Left kidney (tissue), 1 donor: ENCODE measurements at regions not wholly inside any gene's neighbourhood (a gene's known extent, or its start where the extent isn't known, plus 50 kb on each side); places are given as distances from the start of the nearest gene placed in this dataset.

Experiments
- DNase-seq: peaks from one replicate; pipeline ENCODE4 v3.0.0-alpha.2; 2013

GRCh38 chr6:44049989-44050871 lies 77.0 kb downstream of the MRPL14 start:
- DNase-seq, result no peak

GRCh38 chr6:44049163-44049988 lies 77.9 kb downstream of the MRPL14 start:
- DNase-seq, result no peak

GRCh38 chr6:44048277-44048676 lies 79.0 kb downstream of the MRPL14 start:
- DNase-seq, result no peak

GRCh38 chr6:44047801-44048200 lies 79.5 kb downstream of the MRPL14 start:
- DNase-seq, result no peak

- DNase-seq, result no peak
Measured at GRCh38 chr6:44047179-44047546, 80.1 kb downstream of the MRPL14 start.

- DNase-seq, result no peak
Measured at GRCh38 chr6:44046516-44047178, 80.6 kb downstream of the MRPL14 start.

GRCh38 chr6:44045672-44046015 lies 81.6 kb downstream of the MRPL14 start:
- no peak for DNase-seq

- DNase-seq, result no peak
Measured at GRCh38 chr6:44044940-44045671, 82.1 kb downstream of the MRPL14 start.

GRCh38 chr6:44044154-44044539 lies 83.1 kb downstream of the MRPL14 start:
- DNase-seq, result no peak

- DNase-seq, result no peak
Measured at GRCh38 chr6:44043479-44044153, 83.6 kb downstream of the MRPL14 start.

GRCh38 chr6:44042989-44043478 lies 84.2 kb downstream of the MRPL14 start:
- no peak for DNase-seq

- DNase-seq, result no peak
Measured at GRCh38 chr6:44042261-44042988, 84.8 kb downstream of the MRPL14 start.

GRCh38 chr6:44041461-44042260 lies 85.6 kb downstream of the MRPL14 start:
- DNase-seq, result no peak

GRCh38 chr6:44040786-44041185 lies 86.5 kb downstream of the MRPL14 start:
- DNase-seq, result no peak

GRCh38 chr6:44039839-44040350 lies 87.4 kb downstream of the MRPL14 start:
- no peak for DNase-seq

GRCh38 chr6:44039191-44039719 lies 88.0 kb downstream of the MRPL14 start:
- DNase-seq, result no peak

- no peak for DNase-seq
Measured at GRCh38 chr6:44038543-44039065, 88.6 kb downstream of the MRPL14 start.

GRCh38 chr6:44037847-44038542 lies 89.3 kb downstream of the MRPL14 start:
- DNase-seq, result no peak
